ENCODE measurements at regions not wholly inside any gene's neighbourhood (a gene's known extent, or its start where the extent isn't known, plus 50 kb on each side); places are given as distances from the start of the nearest gene placed in this dataset.
"Not testable (repeated sequence)": the region's sequence is repeated elsewhere in the genome, so short reads cannot be mapped to it uniquely, and the experiment has no call there.

GRCh38 chr14:19289669-19290068 lies 144.5 kb downstream of the POTEG start:
- H3K27ac ChIP-seq (ENCODE audit: low read depth, low read length, poor library complexity, severe bottlenecking); BruUV-seq (replicated peaks); H3K9me3 ChIP-seq (ENCODE audit: low read depth, low read length, poor library complexity, severe bottlenecking); H3K4me1 ChIP-seq (ENCODE audit: insufficient read depth, low read length, poor library complexity, severe bottlenecking); H3K4me3 ChIP-seq (ENCODE audit: low read depth, low read length, poor library complexity, severe bottlenecking); H3K27me3 ChIP-seq (replicated peaks; ENCODE audit: insufficient read depth, low read depth, low read length, poor library complexity); H3K36me3 ChIP-seq (ENCODE audit: insufficient read depth, low read length, poor library complexity, severe bottlenecking); POLR2A ChIA-PET (ENCODE audit: low non-redundant PET); CTCF ChIA-PET; DNase-seq (ENCODE audit: low spot score); intact Hi-C loops (cut with micrococcal nuclease; ENCODE audit: unreplicated experiment): not testable (repeated sequence)

DNA sequence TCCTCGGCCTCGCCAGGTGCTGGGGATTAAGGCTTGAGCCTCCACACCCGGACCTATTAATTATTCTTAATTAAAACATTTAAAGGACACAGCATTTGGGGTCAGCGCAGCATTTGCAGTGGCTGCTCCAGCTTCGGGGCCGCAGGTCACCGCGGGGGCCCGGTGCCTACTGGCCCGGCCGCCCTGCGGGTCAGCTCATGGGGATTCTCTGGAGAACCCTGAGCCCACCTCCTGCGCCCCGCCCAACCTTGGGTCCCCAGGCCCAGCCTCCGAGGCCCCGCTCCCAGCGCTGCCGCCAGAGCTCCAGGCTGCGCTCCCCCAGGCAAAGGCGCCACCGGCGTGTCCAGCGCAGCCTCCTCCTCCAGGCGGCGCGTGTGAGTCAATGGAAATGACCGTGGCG lies 133.9 kb downstream of the POTEG start:
- H3K27me3 ChIP-seq (replicated peaks; ENCODE audit: insufficient read depth, low read depth, low read length, poor library complexity); DNase-seq (ENCODE audit: low spot score); H3K9me3 ChIP-seq (ENCODE audit: low read depth, low read length, poor library complexity, severe bottlenecking); H3K4me1 ChIP-seq (ENCODE audit: insufficient read depth, low read length, poor library complexity, severe bottlenecking); BruUV-seq (replicated peaks); H3K4me3 ChIP-seq (ENCODE audit: low read depth, low read length, poor library complexity, severe bottlenecking); intact Hi-C loops (cut with micrococcal nuclease; ENCODE audit: unreplicated experiment); POLR2A ChIA-PET (ENCODE audit: low non-redundant PET); H3K27ac ChIP-seq (ENCODE audit: low read depth, low read length, poor library complexity, severe bottlenecking); CTCF ChIA-PET; H3K36me3 ChIP-seq (ENCODE audit: insufficient read depth, low read length, poor library complexity, severe bottlenecking): not testable (repeated sequence)

- H3K36me3 ChIP-seq (ENCODE audit: insufficient read depth, low read length, poor library complexity, severe bottlenecking); H3K27me3 ChIP-seq (replicated peaks; ENCODE audit: insufficient read depth, low read depth, low read length, poor library complexity); CTCF ChIA-PET; H3K4me1 ChIP-seq (ENCODE audit: insufficient read depth, low read length, poor library complexity, severe bottlenecking); intact Hi-C loops (cut with micrococcal nuclease; ENCODE audit: unreplicated experiment); POLR2A ChIA-PET (ENCODE audit: low non-redundant PET); H3K9me3 ChIP-seq (ENCODE audit: low read depth, low read length, poor library complexity, severe bottlenecking); DNase-seq (ENCODE audit: low spot score); BruUV-seq (replicated peaks); H3K4me3 ChIP-seq (ENCODE audit: low read depth, low read length, poor library complexity, severe bottlenecking); H3K27ac ChIP-seq (ENCODE audit: low read depth, low read length, poor library complexity, severe bottlenecking): not testable (repeated sequence)
Observed at GRCh38 chr14:19300838-19301237, 133.3 kb downstream of the POTEG start.

DNA sequence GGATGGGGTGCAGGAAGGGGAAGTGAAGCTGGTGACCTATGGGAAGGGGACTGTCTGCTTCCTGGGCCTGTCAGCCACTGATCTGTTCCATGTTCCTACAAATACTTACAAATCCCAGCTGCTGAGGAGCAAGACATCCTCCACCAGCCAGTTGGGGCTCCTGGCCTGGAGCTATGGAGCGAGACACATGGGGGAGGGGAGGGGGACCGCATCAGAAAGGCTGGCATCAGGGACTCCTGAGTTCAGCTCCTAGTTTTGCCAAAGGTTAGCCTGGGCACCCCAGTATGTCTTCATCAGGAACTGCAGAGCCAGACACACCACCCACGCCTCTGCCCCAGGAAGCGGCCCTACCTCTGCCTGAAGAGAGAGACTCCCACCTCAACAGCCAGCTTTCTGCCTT lies 130.3 kb downstream of the POTEG start:
- intact Hi-C loops (cut with micrococcal nuclease; ENCODE audit: unreplicated experiment); DNase-seq (ENCODE audit: low spot score); H3K4me1 ChIP-seq (ENCODE audit: insufficient read depth, low read length, poor library complexity, severe bottlenecking); H3K9me3 ChIP-seq (ENCODE audit: low read depth, low read length, poor library complexity, severe bottlenecking); H3K27ac ChIP-seq (ENCODE audit: low read depth, low read length, poor library complexity, severe bottlenecking); H3K27me3 ChIP-seq (replicated peaks; ENCODE audit: insufficient read depth, low read depth, low read length, poor library complexity); H3K36me3 ChIP-seq (ENCODE audit: insufficient read depth, low read length, poor library complexity, severe bottlenecking); H3K4me3 ChIP-seq (ENCODE audit: low read depth, low read length, poor library complexity, severe bottlenecking); BruUV-seq (replicated peaks); POLR2A ChIA-PET (ENCODE audit: low non-redundant PET); CTCF ChIA-PET: not testable (repeated sequence)

- H3K27ac ChIP-seq (ENCODE audit: low read depth, low read length, poor library complexity, severe bottlenecking); CTCF ChIA-PET; H3K9me3 ChIP-seq (ENCODE audit: low read depth, low read length, poor library complexity, severe bottlenecking); intact Hi-C loops (cut with micrococcal nuclease; ENCODE audit: unreplicated experiment); BruUV-seq (replicated peaks); H3K36me3 ChIP-seq (ENCODE audit: insufficient read depth, low read length, poor library complexity, severe bottlenecking); POLR2A ChIA-PET (ENCODE audit: low non-redundant PET); DNase-seq (ENCODE audit: low spot score); H3K4me1 ChIP-seq (ENCODE audit: insufficient read depth, low read length, poor library complexity, severe bottlenecking); H3K4me3 ChIP-seq (ENCODE audit: low read depth, low read length, poor library complexity, severe bottlenecking); H3K27me3 ChIP-seq (replicated peaks; ENCODE audit: insufficient read depth, low read depth, low read length, poor library complexity): not testable (repeated sequence)
Observed at GRCh38 chr14:19304442-19304841, 129.7 kb downstream of the POTEG start.

DNA sequence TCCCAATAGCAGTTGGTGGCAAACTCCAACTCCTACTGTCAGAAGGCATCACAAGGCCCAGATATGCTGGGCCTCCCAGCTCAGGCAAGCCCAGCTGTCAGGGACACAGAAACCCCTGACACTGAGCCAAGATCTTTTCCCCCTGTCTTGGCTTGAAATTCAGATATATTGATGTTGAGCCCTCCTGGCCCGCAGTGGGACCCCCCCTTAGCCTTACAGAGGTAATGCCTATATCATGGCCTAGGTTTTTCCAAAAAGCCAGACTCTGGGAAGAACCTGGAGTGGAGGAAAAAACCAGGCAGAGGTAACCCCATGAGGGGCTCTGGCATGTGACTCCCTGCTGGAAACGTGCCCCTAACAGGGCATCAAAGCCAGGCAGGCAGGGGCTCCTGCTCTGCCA lies 129.2 kb downstream of the POTEG start:
- POLR2A ChIA-PET (ENCODE audit: low non-redundant PET); H3K9me3 ChIP-seq (ENCODE audit: low read depth, low read length, poor library complexity, severe bottlenecking); intact Hi-C loops (cut with micrococcal nuclease; ENCODE audit: unreplicated experiment); CTCF ChIA-PET; H3K4me1 ChIP-seq (ENCODE audit: insufficient read depth, low read length, poor library complexity, severe bottlenecking); H3K36me3 ChIP-seq (ENCODE audit: insufficient read depth, low read length, poor library complexity, severe bottlenecking); H3K27me3 ChIP-seq (replicated peaks; ENCODE audit: insufficient read depth, low read depth, low read length, poor library complexity); DNase-seq (ENCODE audit: low spot score); H3K27ac ChIP-seq (ENCODE audit: low read depth, low read length, poor library complexity, severe bottlenecking); H3K4me3 ChIP-seq (ENCODE audit: low read depth, low read length, poor library complexity, severe bottlenecking); BruUV-seq (replicated peaks): not testable (repeated sequence)

DNA sequence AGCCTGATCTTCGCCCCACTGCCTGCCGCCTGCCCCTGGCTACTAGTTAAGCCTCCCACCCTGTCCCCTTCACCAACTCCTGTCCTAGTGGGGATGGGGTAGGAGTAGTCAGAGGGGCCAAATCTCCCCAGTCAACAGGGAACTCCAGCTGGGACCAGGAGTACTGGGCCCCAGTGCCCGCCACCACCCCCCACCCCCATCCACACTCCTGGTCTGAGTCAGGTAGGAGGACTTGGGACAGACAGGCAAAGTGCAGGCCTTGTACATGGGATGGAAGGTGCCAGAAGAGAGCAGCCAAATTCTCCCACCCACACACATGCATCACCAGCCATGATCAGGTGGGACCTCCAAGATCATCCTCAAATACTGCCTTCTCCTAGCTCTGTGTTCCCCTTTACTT lies 128.4 kb downstream of the POTEG start:
- H3K36me3 ChIP-seq (ENCODE audit: insufficient read depth, low read length, poor library complexity, severe bottlenecking); H3K27ac ChIP-seq (ENCODE audit: low read depth, low read length, poor library complexity, severe bottlenecking); H3K4me3 ChIP-seq (ENCODE audit: low read depth, low read length, poor library complexity, severe bottlenecking); BruUV-seq (replicated peaks); H3K27me3 ChIP-seq (replicated peaks; ENCODE audit: insufficient read depth, low read depth, low read length, poor library complexity); CTCF ChIA-PET; intact Hi-C loops (cut with micrococcal nuclease; ENCODE audit: unreplicated experiment); H3K4me1 ChIP-seq (ENCODE audit: insufficient read depth, low read length, poor library complexity, severe bottlenecking); DNase-seq (ENCODE audit: low spot score); H3K9me3 ChIP-seq (ENCODE audit: low read depth, low read length, poor library complexity, severe bottlenecking); POLR2A ChIA-PET (ENCODE audit: low non-redundant PET): not testable (repeated sequence)

GRCh38 chr14:19306405-19306804 lies 127.7 kb downstream of the POTEG start:
- H3K4me1 ChIP-seq (ENCODE audit: insufficient read depth, low read length, poor library complexity, severe bottlenecking); H3K9me3 ChIP-seq (ENCODE audit: low read depth, low read length, poor library complexity, severe bottlenecking); DNase-seq (ENCODE audit: low spot score); H3K4me3 ChIP-seq (ENCODE audit: low read depth, low read length, poor library complexity, severe bottlenecking); H3K36me3 ChIP-seq (ENCODE audit: insufficient read depth, low read length, poor library complexity, severe bottlenecking); BruUV-seq (replicated peaks); POLR2A ChIA-PET (ENCODE audit: low non-redundant PET); intact Hi-C loops (cut with micrococcal nuclease; ENCODE audit: unreplicated experiment); H3K27me3 ChIP-seq (replicated peaks; ENCODE audit: insufficient read depth, low read depth, low read length, poor library complexity); CTCF ChIA-PET; H3K27ac ChIP-seq (ENCODE audit: low read depth, low read length, poor library complexity, severe bottlenecking): not testable (repeated sequence)

All from A673 (cell line).